ENCODE measurements at regions not wholly inside any gene's neighbourhood (a gene's known extent, or its start where the extent isn't known, plus 50 kb on each side); places are given as distances from the start of the nearest gene placed in this dataset.

GRCh38 chr18:29626094-29626493, 1416.4 kb downstream of the DSC3 start:
- TF ChIP-seq, protein P1, sequence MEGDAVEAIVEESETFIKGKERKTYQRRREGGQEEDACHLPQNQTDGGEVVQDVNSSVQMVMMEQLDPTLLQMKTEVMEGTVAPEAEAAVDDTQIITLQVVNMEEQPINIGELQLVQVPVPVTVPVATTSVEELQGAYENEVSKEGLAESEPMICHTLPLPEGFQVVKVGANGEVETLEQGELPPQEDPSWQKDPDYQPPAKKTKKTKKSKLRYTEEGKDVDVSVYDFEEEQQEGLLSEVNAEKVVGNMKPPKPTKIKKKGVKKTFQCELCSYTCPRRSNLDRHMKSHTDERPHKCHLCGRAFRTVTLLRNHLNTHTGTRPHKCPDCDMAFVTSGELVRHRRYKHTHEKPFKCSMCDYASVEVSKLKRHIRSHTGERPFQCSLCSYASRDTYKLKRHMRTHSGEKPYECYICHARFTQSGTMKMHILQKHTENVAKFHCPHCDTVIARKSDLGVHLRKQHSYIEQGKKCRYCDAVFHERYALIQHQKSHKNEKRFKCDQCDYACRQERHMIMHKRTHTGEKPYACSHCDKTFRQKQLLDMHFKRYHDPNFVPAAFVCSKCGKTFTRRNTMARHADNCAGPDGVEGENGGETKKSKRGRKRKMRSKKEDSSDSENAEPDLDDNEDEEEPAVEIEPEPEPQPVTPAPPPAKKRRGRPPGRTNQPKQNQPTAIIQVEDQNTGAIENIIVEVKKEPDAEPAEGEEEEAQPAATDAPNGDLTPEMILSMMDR (IDR thresholded peaks at IDR 0.05; ENCODE audit: poor library complexity), result no peak
- no peak for TF ChIP-seq EZH2 (IDR thresholded peaks at IDR 0.05; ENCODE audit: borderline replicate concordance)

All from hepatocyte (in vitro differentiated cells).